ENCODE measurements at regions not wholly inside any gene's neighbourhood (a gene's known extent, or its start where the extent isn't known, plus 50 kb on each side); places are given as distances from the start of the nearest gene placed in this dataset.

GRCh38 chr4:174086829-174087799 lies 196.4 kb downstream of the FBXO8 start:
- Histone ChIP-seq H3K27ac (ENCODE audit: low read depth, low read length) (no peak overlapping the region), H3K4me3 (ENCODE audit: extremely low read depth in 1 of 4, insufficient read depth in 2 of 4, low read depth in 3 of 4, low read length in 4 of 4) (no peak overlapping the region), H3K79me1 (ENCODE audit: low read depth, low read length) (no peaks in the 10 kb centered on the region), H3K4ac (replicated peaks; ENCODE audit: insufficient read length, low read depth, low read length) (no peak overlapping the region), H4K5ac (ENCODE audit: insufficient read length, low read depth, low read length) (no peak overlapping the region), H2AFZ (ENCODE audit: low read length) (no peak overlapping the region), H3K23me2 (ENCODE audit: low read depth, low read length) (no peaks in the 10 kb centered on the region), H3K4me1 (replicated peaks in 1 of 4; ENCODE audit: control insufficient read depth in 3 of 4, insufficient read depth in 4 of 4, low read length in 3 of 4) (no peaks in the 10 kb centered on the region), H3K14ac (ENCODE audit: insufficient read length) (no peak overlapping the region), H4K20me1 (replicated peaks in 1 of 2; ENCODE audit: control insufficient read depth in 1 of 2, insufficient read depth in 2 of 2, low read length in 2 of 2) (no peaks in the 10 kb centered on the region), H4K8ac (ENCODE audit: extremely low read depth, insufficient read depth, low read length) (no peak overlapping the region), H4K91ac (replicated peaks; ENCODE audit: insufficient read length, low read length) (no peak overlapping the region), H3K56ac (replicated peaks; ENCODE audit: insufficient read length, low read depth, low read length) (no peak overlapping the region), H3K79me2 (ENCODE audit: control insufficient read depth in 1 of 2, insufficient read depth in 2 of 2, low read length in 2 of 2) (no peaks in the 10 kb centered on the region), H3K9me3 (ENCODE audit: insufficient read depth in 2 of 2, low read depth in 1 of 2, low read length in 1 of 2) (no peaks in the 10 kb centered on the region), H3K36me3 (ENCODE audit: control insufficient read depth in 2 of 4, insufficient read depth in 4 of 4, low read length in 3 of 4) (no peaks in the 10 kb centered on the region), H2BK12ac (ENCODE audit: low read depth, low read length) (no peak overlapping the region), H3K27me3 (replicated peaks in 1 of 4; ENCODE audit: control insufficient read depth in 3 of 4, extremely low read depth in 1 of 4, insufficient read depth in 3 of 4, low read length in 3 of 4) (no peaks in the 10 kb centered on the region), H2BK5ac (ENCODE audit: low read depth, low read length) (no peak overlapping the region), H2BK120ac (replicated peaks; ENCODE audit: low read depth, low read length) (no peak overlapping the region), H2BK20ac (ENCODE audit: low read length) (no peak overlapping the region), H3K18ac (ENCODE audit: extremely low read depth, low read length) (no peak overlapping the region), H3K23ac (ENCODE audit: insufficient read length) (no peak overlapping the region), H3K4me2 (ENCODE audit: insufficient read depth in 1 of 2, low read depth in 2 of 2, low read length in 2 of 2) (no peak overlapping the region), H3K9ac (replicated peaks in 1 of 4; ENCODE audit: extremely low read depth in 1 of 4, low read depth in 3 of 4, low read length in 3 of 4) (no peak overlapping the region), H2AK5ac (ENCODE audit: low read depth, low read length) (no peak overlapping the region), H2BK15ac (ENCODE audit: low read length) (no peak overlapping the region)
- WGBS, 2 experiments (ENCODE audit: extremely low coverage in 1 of 2, insufficient coverage in 1 of 2, insufficient read length in 1 of 2, insufficient replicate concordance in 2 of 2, low coverage in 1 of 2, low lambda C conversion rate in 2 of 2, missing lambda C conversion rate in 1 of 2) = 92% methylated on average over 14 of the region's 14 CpGs; no CpG with 5 or more reads in 1 of the 2 experiments
- POLR2A ChIA-PET (ENCODE audit: partially characterized antibody) = interaction anchor here (1.2 kb wide), 1 partner anchor 9 kb away, joined by 3 read pairs; no protein-coding TSS in a partner anchor
- FAIRE-seq (no peak), DNase-seq (ENCODE audit: low read depth in 1 of 2, low spot score in 2 of 2) (no peak)
- CTCF ChIA-PET (ENCODE audit: partially characterized antibody) = interaction anchor here (0.9 kb wide), 1 partner anchor 33 kb away, joined by 3 read pairs; no protein-coding TSS in a partner anchor
- TF ChIP-seq BACH1 (IDR thresholded peaks at IDR 0.05; ENCODE audit: low read length) (no peak), SIX5 (IDR thresholded peaks at IDR 0.05; ENCODE audit: low read depth, low read length) (no peak), POLR2A (IDR thresholded peaks at IDR 0.05; ENCODE audit: control extremely low read depth in 1 of 2, low read depth in 2 of 2, low read length in 2 of 2) (no peak), CHD1 (IDR thresholded peaks at IDR 0.05; ENCODE audit: low read depth, low read length) (no peak)
